Mesothelial cell of epicardium (in vitro differentiated cells): ENCODE measurements at regions not wholly inside any gene's neighbourhood (a gene's known extent, or its start where the extent isn't known, plus 50 kb on each side); places are given as distances from the start of the nearest gene placed in this dataset.
"Not testable (repeated sequence)": the region's sequence is repeated elsewhere in the genome, so short reads cannot be mapped to it uniquely, and the experiment has no call there.

Experiments used
- DNase-seq, 2 experiments: peaks; one replicate each; pipeline ENCODE4 v3.0.0; 2021; ENCODE audit warnings: low spot score in 2 of 2; ENCODE audit not compliant: unreplicated experiment in 2 of 2
- H3K27ac Mint-ChIP-seq: 2 replicates; pipeline ENCODE4 v1.8.0; 2021; ENCODE audit warnings: mixed read lengths
- H3K27me3 Mint-ChIP-seq: 2 replicates; pipeline ENCODE4 v1.8.0; 2021; ENCODE audit warnings: low read depth, mixed read lengths
- H3K36me3 Mint-ChIP-seq: 2 replicates; pipeline ENCODE4 v1.8.0; 2021; ENCODE audit warnings: mixed read lengths
- H3K4me1 Mint-ChIP-seq: 2 replicates; pipeline ENCODE4 v1.8.0; 2021; ENCODE audit warnings: mixed read lengths
- H3K4me3 Mint-ChIP-seq: 2 replicates; pipeline ENCODE4 v1.8.0; 2021; ENCODE audit warnings: mild to moderate bottlenecking, moderate library complexity, mixed read lengths
- H3K9me3 Mint-ChIP-seq: 2 replicates; pipeline ENCODE4 v1.8.0; 2021; ENCODE audit warnings: mixed read lengths
- CTCF ChIP-seq: fragments of 200-600 bp; sonication (generic); IDR thresholded peaks from one replicate; pipeline ENCODE4 v1.5.0; 2021; ENCODE audit warnings: antibody characterized with exemption; ENCODE audit not compliant: unreplicated experiment

- H3K36me3 Mint-ChIP-seq, result no peaks in the 10 kb centered on the region
- DNase-seq, result no peak
- TF ChIP-seq CTCF, result no peak
- peaks cover 14% of the 10 kb centered on the region for H3K9me3 Mint-ChIP-seq
- H3K4me1 Mint-ChIP-seq, result no peaks in the 10 kb centered on the region
- H3K27ac Mint-ChIP-seq, result no peak overlapping the region
- H3K4me3 Mint-ChIP-seq, result no peak overlapping the region
- peaks cover 23% of the 10 kb centered on the region for H3K27me3 Mint-ChIP-seq
These were observed 88.6 kb upstream of the FHL2 start for GRCh38 chr2:105487142-105488069.

GRCh38 chr2:105486762-105487141, 87.9 kb upstream of the FHL2 start:
- H3K9me3 Mint-ChIP-seq, result peaks cover 8% of the 10 kb centered on the region
- H3K36me3 Mint-ChIP-seq, result no peaks in the 10 kb centered on the region
- no peaks in the 10 kb centered on the region for H3K4me1 Mint-ChIP-seq
- no peak for TF ChIP-seq CTCF
- DNase-seq, result no peak
- H3K27ac Mint-ChIP-seq, result no peak overlapping the region
- peaks cover 17% of the 10 kb centered on the region for H3K27me3 Mint-ChIP-seq
- H3K4me3 Mint-ChIP-seq, result no peak overlapping the region

GRCh38 chr2:105478670-105479069, 79.8 kb upstream of the FHL2 start:
- no peaks in the 10 kb centered on the region for H3K4me1 Mint-ChIP-seq
- peaks cover 9% of the 10 kb centered on the region for H3K9me3 Mint-ChIP-seq
- H3K36me3 Mint-ChIP-seq, result no peaks in the 10 kb centered on the region
- TF ChIP-seq CTCF, result no peak
- no peak overlapping the region for H3K27ac Mint-ChIP-seq
- peaks cover 2% of the 10 kb centered on the region for H3K27me3 Mint-ChIP-seq
- H3K4me3 Mint-ChIP-seq, result no peak overlapping the region
- DNase-seq, result no peak

GRCh38 chr2:105477050-105477620, 78.3 kb upstream of the FHL2 start:
- not testable (repeated sequence) for H3K27ac Mint-ChIP-seq, H3K27me3 Mint-ChIP-seq, H3K9me3 Mint-ChIP-seq, H3K4me1 Mint-ChIP-seq, H3K36me3 Mint-ChIP-seq, DNase-seq, H3K4me3 Mint-ChIP-seq

GRCh38 chr2:105473011-105473410, 74.2 kb upstream of the FHL2 start:
- Mint-ChIP-seq H3K36me3 (no peaks in the 10 kb centered on the region), H3K27ac (no peak overlapping the region), H3K9me3 (no peaks in the 10 kb centered on the region), H3K4me3 (no peak overlapping the region), H3K4me1 (no peaks in the 10 kb centered on the region), H3K27me3 (no peaks in the 10 kb centered on the region)
- DNase-seq, result no peak
- no peak for TF ChIP-seq CTCF

GRCh38 chr2:105470979-105471378, 72.1 kb upstream of the FHL2 start:
- Mint-ChIP-seq H3K4me1 (no peaks in the 10 kb centered on the region), H3K27me3 (no peaks in the 10 kb centered on the region), H3K9me3 (no peaks in the 10 kb centered on the region), H3K4me3 (no peak overlapping the region), H3K36me3 (no peaks in the 10 kb centered on the region), H3K27ac (no peak overlapping the region)
- no peak for DNase-seq
- no peak for TF ChIP-seq CTCF
